ENCODE measurements at regions not wholly inside any gene's neighbourhood (a gene's known extent, or its start where the extent isn't known, plus 50 kb on each side); places are given as distances from the start of the nearest gene placed in this dataset.

DNA sequence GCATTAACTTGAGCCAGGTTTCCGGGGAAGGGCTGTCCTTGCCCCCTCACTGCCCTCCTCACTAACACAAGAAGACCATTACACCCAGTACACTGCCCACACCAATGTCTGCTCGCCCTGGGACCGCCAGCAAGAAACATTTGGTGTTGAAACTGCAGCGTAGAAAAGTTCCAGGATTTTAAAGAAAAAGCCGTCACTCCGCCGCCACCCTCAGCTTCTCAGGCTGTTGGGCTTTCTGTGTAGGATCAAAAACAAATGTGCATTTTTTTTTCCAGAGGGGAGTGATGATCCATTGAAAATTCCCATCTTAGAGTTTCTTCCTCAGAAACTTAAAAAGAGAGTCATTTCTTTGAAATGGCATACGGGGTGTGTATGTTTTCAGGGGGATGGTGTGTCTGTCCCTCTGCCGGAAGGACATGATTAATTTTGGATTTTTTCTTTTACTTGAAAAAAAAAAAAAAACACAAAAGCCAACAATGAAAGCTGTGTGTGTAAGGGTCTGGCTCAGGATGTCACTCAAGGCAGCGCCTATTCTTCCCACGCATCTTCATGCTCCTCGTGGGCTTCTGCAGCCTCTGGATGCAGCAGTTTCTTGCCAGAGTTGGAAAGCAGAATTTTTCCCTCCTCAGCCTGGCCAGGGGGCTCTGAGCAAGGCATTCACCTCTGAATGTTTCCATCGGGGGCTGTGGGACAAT is 184.9 kb downstream of the GLI2 start:
- WGBS, 10 experiments = 30 to 93% (median 82%) methylated on average over 3 to 7 of the region's 13 CpGs; no CpG with 5 or more reads in 1 of the 10 experiments
- ATAC-seq (replicated peaks in 6 of 8) = peak in 3 of 8 experiments; percentile 2 to 7 (median 4)
- Histone ChIP-seq H3K4me1 (replicated peaks in 1 of 2) (peaks cover 33 to 41% of the 10 kb centered on the region in 2 donors), H3K27ac (peak overlapping the region in 1 of 2 donors; percentile 73), H3K4me3 (no peak overlapping the region)
- in situ Hi-C loops (cut with MboI; ENCODE audit: low pct_unique_long_range_greater_than_20kb in 2 of 9, low sequenced_read_pairs in 9 of 9, unreplicated experiment in 9 of 9) = no loop called here

DNA sequence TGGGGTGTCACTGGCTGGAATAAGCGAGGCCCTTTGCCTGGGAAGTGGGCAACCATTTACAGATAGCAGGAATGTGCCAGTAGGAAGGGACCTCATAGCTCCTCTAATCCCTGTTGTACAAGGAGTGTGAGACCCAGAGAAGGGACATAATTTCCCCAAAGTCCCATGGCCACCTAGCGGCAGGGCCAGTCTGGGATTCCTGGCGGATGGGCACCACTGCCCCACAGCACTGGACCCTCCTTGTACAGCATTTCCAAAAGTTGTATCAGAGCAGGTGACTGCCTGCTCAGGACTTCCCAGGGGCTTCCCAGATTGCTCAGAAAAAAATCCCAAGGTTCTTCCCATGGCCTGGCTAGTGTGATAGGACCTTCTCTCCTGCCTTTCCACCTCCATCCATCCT is 185.8 kb downstream of the GLI2 start:
- Histone ChIP-seq H3K4me1 (replicated peaks in 1 of 2) (peaks cover 33 to 37% of the 10 kb centered on the region in 2 donors), H3K27ac (peak overlapping the region in 1 of 2 donors; percentile 16), H3K4me3 (no peak overlapping the region)
- in situ Hi-C loops (cut with MboI; ENCODE audit: low pct_unique_long_range_greater_than_20kb in 2 of 9, low sequenced_read_pairs in 9 of 9, unreplicated experiment in 9 of 9) = no loop called here
- ATAC-seq (replicated peaks in 6 of 8) = no peak
- 86 to 100% (median 100%) methylated on average over 1 to 2 of the region's 3 CpGs; no CpG with 5 or more reads in 6 of the 10 experiments for WGBS, 10 experiments

DNA sequence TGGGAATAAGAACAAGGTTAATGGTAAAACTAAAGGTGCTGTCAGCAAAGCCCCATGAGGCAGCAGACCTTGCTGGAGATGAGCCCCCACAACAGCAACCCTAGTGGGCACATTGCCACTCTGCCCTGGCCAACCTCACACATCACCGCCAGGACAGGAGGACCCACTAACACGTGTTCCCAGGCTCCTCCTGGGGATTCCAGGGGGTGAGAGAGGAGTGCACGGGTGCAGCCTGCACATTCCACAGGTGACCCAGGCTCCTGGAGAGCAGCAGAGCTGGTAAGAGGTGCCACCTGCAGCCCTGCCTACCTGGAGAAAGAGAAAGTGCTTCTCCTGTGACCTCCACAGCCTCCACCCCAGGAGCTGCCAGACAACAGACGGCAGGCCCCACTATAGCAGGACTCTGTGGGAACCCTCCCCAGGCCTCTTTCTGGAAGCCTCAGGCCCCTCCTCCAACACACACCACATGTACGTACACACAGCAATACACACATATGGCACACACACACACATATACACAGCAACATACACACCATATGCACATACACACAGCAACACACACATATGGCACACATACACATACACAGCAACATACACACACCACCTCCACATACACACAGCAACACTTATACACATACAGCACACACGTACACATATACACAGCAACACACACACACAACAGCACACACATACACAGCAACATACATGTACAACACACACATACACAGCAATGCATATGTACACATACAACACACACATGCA is 187.1 kb downstream of the GLI2 start:
- in situ Hi-C loops (cut with MboI; ENCODE audit: low pct_unique_long_range_greater_than_20kb in 2 of 9, low sequenced_read_pairs in 9 of 9, unreplicated experiment in 9 of 9) = no loop called here
- WGBS, 10 experiments = 94 to 100% (median 97%) methylated on average over 1 to 4 of the region's 6 CpGs; no CpG with 5 or more reads in 7 of the 10 experiments
- Histone ChIP-seq H3K4me1 (replicated peaks in 1 of 2) (peaks cover 34 to 40% of the 10 kb centered on the region in 2 donors), H3K4me3 (no peak overlapping the region), H3K27ac (no peak overlapping the region)
- ATAC-seq (replicated peaks in 6 of 8) = no peak

DNA sequence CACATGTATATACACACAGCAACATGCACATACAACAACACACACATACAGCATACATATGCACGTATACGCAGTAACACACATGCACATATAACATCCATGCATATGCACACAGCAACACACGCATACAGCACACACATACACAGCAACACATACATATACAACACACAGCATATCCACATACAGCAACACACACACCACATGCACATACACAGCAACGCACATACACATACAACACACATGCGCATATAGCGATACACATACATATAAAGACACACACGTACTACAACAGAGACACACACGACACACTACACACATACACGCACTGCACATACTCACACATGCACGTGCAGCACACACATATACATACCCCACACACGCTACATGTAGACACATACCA is 187.8 kb downstream of the GLI2 start:
- no peak for ATAC-seq (replicated peaks in 6 of 8)
- WGBS, 10 experiments = 91 to 100% (median 100%) methylated on average over 2 to 10 of the region's 11 CpGs; no CpG with 5 or more reads in 3 of the 10 experiments
- in situ Hi-C loops (cut with MboI; ENCODE audit: low pct_unique_long_range_greater_than_20kb in 2 of 9, low sequenced_read_pairs in 9 of 9, unreplicated experiment in 9 of 9) = no loop called here
- peaks cover 29 to 33% of the 10 kb centered on the region in 2 donors for H3K4me1 ChIP-seq (replicated peaks in 1 of 2)
- no peak overlapping the region for H3K4me3 ChIP-seq
- no peak overlapping the region for H3K27ac ChIP-seq

DNA sequence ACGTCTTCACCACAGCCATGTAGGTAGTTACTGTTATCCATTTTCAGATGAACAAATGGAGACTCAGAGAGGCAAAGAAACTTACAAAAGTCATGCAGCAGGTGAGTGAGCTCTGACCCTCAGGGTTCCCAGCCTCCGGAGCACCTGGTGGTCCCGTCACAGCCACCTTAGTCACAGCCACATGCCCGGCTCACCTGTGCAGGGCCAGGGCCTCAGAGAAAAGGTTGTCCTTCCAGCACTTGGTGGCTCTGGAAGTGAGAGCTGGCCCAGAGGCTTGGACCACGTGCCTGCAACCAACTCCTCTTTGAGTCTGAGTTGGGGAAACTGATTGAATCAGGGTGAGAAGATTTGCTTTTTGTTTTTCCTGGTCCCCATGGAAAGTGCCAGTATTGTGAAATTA is 189.3 kb downstream of the GLI2 start:
- in situ Hi-C loops (cut with MboI; ENCODE audit: low pct_unique_long_range_greater_than_20kb in 2 of 9, low sequenced_read_pairs in 9 of 9, unreplicated experiment in 9 of 9) = no loop called here
- WGBS, 10 experiments = 50 to 100% (median 100%) methylated on average over 1 to 3 of the region's 5 CpGs; no CpG with 5 or more reads in 2 of the 10 experiments
- peaks cover 26 to 30% of the 10 kb centered on the region in 2 donors for H3K4me1 ChIP-seq (replicated peaks in 1 of 2)
- ATAC-seq (replicated peaks in 6 of 8) = no peak
- no peak overlapping the region for H3K4me3 ChIP-seq
- no peak overlapping the region for H3K27ac ChIP-seq

DNA sequence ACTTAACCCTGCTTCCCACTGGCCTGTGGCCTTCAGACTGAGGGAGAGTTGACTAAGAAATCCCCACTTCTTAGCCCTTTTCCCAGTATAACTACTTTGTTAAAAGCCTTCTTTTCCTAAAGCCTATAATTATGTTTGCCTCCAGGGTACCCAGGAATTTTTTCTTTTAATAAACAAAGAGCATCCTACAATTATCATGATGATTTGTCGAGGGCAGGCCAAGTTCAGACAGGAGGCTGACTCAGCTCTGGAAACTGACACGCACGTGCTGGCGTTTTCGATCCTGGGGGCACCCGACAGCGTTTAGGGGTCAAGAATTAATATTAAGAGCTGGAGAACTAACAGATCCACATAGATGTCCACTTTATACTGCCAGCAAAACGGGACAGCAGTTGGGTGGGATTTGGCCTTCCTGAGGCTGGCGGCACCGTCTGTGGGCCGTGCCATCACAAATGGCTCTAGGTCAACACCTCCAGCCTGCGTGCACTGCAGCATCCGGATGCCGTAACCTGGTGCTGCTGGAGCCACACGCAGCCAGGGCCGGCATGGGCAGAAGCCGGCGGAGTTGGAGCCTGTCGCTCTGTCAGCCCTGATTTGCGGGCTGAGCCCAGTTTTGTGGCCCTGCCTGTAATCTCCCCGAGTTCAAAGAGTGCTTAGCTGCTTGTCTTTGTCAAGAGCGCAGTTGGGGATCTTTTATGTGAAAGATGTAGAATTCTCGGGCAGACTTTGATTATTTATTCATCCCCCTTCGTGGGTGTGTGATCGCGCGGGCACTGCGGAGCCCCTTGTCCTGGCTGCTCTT is 191.0 kb downstream of the GLI2 start:
- in situ Hi-C loops (cut with MboI; ENCODE audit: low pct_unique_long_range_greater_than_20kb in 2 of 9, low sequenced_read_pairs in 9 of 9, unreplicated experiment in 9 of 9) = no loop called here
- Histone ChIP-seq H3K4me3 (no peak overlapping the region), H3K4me1 (replicated peaks in 1 of 2) (peaks cover 13 to 18% of the 10 kb centered on the region in 2 donors), H3K27ac (no peak overlapping the region)
- WGBS, 10 experiments = 38 to 91% (median 61%) methylated on average over 1 to 13 of the region's 28 CpGs
- peak in 5 of 8 experiments; percentile 43 to 80 (median 68) for ATAC-seq (replicated peaks in 6 of 8)

DNA sequence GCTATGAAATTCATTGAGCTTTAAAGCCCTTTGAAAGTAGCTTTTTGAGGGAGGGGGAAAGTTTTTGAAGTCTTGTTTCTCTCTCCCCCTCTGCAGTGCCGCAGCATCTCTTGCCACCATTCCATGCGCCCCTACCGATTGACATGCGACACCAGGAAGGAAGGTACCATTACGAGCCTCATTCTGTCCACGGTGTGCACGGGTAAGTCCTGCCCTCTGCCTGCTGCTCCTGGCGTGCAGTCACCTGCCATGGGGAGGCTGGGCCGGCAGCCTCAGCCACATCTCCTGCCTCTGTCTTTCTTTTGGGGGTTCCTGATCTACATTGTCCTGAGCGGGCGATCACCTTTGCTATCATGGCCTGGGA is 191.6 kb downstream of the GLI2 start:
- H3K4me1 ChIP-seq (replicated peaks in 1 of 2) = peaks cover 13 to 18% of the 10 kb centered on the region in 2 donors
- in situ Hi-C loops (cut with MboI; ENCODE audit: low pct_unique_long_range_greater_than_20kb in 2 of 9, low sequenced_read_pairs in 9 of 9, unreplicated experiment in 9 of 9) = no loop called here
- H3K27ac ChIP-seq = no peak overlapping the region
- peak in 3 of 8 experiments; percentile 35 to 40 (median 39) for ATAC-seq (replicated peaks in 6 of 8)
- no peak overlapping the region for H3K4me3 ChIP-seq
- 95% methylated on average over 4 of the region's 11 CpGs; no CpG with 5 or more reads in 9 of the 10 experiments for WGBS, 10 experiments

DNA sequence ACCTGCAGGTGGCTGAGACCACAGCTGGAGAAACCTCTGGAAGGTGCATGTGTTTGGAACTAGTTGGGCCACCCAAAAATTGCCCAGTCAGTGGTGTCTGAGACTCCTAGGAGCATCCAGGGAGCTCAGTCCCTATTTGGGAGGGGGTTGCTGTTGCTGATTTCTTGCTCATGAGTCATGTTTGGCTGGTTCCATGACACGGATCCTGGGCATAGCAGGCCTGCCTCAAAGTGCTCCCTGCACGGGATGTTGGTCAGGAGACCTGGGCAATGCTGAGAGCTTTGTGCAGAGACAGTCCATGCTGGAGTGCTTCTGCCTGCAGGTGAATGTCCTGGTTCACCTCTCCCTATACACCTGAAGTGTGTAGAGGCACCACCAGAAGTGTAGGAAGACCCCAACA is 194.2 kb downstream of the GLI2 start:
- peaks cover 36 to 43% of the 10 kb centered on the region in 2 donors for H3K4me1 ChIP-seq (replicated peaks in 1 of 2)
- no CpG with 5 or more reads among the region's 2 CpGs for WGBS, 10 experiments
- ATAC-seq (replicated peaks in 6 of 8) = no peak
- no peak overlapping the region for H3K4me3 ChIP-seq
- no peak overlapping the region for H3K27ac ChIP-seq
- in situ Hi-C loops (cut with MboI; ENCODE audit: low pct_unique_long_range_greater_than_20kb in 2 of 9, low sequenced_read_pairs in 9 of 9, unreplicated experiment in 9 of 9) = no loop called here

DNA sequence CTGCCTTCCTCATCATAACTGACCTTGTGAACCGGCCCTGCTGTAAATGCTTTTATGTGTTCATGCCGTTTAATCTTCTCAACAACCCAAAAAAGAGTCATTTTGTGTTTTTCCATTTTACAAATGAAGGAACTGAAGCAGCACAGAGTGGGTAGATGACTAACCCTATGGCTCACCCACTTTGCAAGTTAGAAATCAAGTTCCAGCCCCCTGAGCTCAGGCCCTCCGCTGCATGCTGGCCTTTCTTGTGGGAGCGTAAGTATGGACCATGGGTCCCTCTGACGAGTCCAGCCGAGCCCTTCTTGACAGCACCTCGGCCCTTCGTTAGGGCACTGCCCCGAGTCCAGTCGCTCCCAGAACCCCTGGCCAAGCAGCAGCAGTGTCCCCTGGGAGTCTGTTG is 194.6 kb downstream of the GLI2 start:
- no peak for ATAC-seq (replicated peaks in 6 of 8)
- Histone ChIP-seq H3K27ac (no peak overlapping the region), H3K4me3 (no peak overlapping the region), H3K4me1 (replicated peaks in 1 of 2) (peaks cover 40 to 47% of the 10 kb centered on the region in 2 donors)
- in situ Hi-C loops (cut with MboI; ENCODE audit: low pct_unique_long_range_greater_than_20kb in 2 of 9, low sequenced_read_pairs in 9 of 9, unreplicated experiment in 9 of 9) = no loop called here
- WGBS, 10 experiments = 0 to 89% (median 66%) methylated on average over 1 to 10 of the region's 10 CpGs; no CpG with 5 or more reads in 6 of the 10 experiments

DNA sequence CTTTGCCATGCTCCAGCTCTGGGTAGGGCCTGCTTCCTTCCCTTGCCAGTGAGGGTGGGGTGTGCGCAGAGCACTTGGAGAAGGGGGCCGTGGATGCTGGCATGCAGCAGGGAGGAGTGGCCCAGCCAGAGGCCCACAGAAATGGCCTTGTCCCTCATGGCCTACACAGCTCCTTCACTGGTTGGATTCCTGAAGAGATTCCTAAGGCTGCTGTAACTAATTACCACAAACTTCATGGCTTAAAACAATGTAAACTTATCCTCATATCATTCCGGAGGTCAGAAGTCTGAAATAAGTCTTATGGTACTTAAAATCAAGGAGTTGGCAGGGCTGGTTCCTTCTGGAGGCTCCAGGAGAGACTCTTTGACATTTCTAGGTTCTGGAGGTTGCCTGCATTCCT is 195.2 kb downstream of the GLI2 start:
- Histone ChIP-seq H3K4me1 (replicated peaks in 1 of 2) (peaks cover 43 to 48% of the 10 kb centered on the region in 2 donors), H3K4me3 (no peak overlapping the region), H3K27ac (no peak overlapping the region)
- WGBS, 10 experiments = 82 to 100% (median 96%) methylated on average over 1 to 3 of the region's 3 CpGs; no CpG with 5 or more reads in 6 of the 10 experiments
- no peak for ATAC-seq (replicated peaks in 6 of 8)
- in situ Hi-C loops (cut with MboI; ENCODE audit: low pct_unique_long_range_greater_than_20kb in 2 of 9, low sequenced_read_pairs in 9 of 9, unreplicated experiment in 9 of 9) = no loop called here

DNA sequence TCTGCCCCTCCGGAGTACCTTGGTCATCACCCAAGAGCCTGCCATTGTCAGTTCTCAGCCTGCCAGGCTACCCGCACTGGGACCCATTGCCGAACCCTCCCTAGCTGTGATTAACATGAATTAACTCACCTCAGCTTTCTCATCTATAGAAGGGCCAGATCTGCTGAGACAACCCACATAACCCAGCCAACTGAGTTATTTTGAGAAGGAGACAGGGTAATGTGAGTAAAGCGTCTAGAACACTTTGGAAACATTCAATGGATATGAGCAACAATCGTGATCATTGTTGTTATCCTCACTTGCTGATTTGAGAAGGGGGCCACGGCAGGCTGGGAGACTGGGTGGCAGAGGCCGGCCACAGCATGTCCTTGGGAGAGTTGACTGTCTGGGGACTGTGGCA is 196.8 kb downstream of the GLI2 start:
- ATAC-seq (replicated peaks in 6 of 8) = no peak
- Histone ChIP-seq H3K27ac (no peak overlapping the region), H3K4me3 (no peak overlapping the region), H3K4me1 (replicated peaks in 1 of 2) (peaks cover 34 to 39% of the 10 kb centered on the region in 2 donors)
- WGBS, 10 experiments = 10 to 94% (median 25%) methylated on average over 2 to 5 of the region's 7 CpGs; no CpG with 5 or more reads in 7 of the 10 experiments
- in situ Hi-C loops (cut with MboI; ENCODE audit: low pct_unique_long_range_greater_than_20kb in 2 of 9, low sequenced_read_pairs in 9 of 9, unreplicated experiment in 9 of 9) = no loop called here

DNA sequence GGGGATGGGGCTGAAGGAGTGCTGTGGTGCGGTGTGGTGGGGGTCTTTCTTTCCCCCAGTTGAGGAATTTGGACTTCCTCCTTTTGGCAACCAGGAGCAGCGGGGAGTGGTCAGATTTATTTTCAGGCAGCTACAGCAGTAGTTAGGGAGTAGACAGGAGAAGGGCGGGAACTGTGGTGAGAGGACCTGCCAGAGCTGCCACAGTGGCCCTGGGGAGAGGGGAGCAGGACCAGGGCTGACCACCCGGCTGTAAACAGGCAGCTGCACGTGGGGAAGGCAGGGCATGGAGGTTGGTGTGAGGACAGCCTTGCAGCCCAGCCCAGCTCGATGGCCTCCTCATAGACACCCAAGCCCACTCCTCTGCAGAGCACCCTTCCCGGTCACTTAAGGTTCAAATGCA is 197.2 kb downstream of the GLI2 start:
- in situ Hi-C loops (cut with MboI; ENCODE audit: low pct_unique_long_range_greater_than_20kb in 2 of 9, low sequenced_read_pairs in 9 of 9, unreplicated experiment in 9 of 9) = no loop called here
- Histone ChIP-seq H3K27ac (no peak overlapping the region), H3K4me1 (replicated peaks in 1 of 2) (peaks cover 37 to 39% of the 10 kb centered on the region in 2 donors), H3K4me3 (no peak overlapping the region)
- WGBS, 10 experiments = 64 to 100% (median 100%) methylated on average over 1 to 3 of the region's 7 CpGs; no CpG with 5 or more reads in 7 of the 10 experiments
- ATAC-seq (replicated peaks in 6 of 8) = peak in 1 of 8 experiments; percentile 9

Data from motor neuron (in vitro differentiated cells).